Breast epithelium (tissue), 4 donors: ENCODE measurements at regions not wholly inside any gene's neighbourhood (a gene's known extent, or its start where the extent isn't known, plus 50 kb on each side); places are given as distances from the start of the nearest gene placed in this dataset.

Source experiments
- DNase-seq, 2 donors: peaks; one replicate each; pipeline ENCODE4 v3.0.0-alpha.2; 2019; ENCODE audit warnings: low spot score in 2 of 2
- H3K27ac ChIP-seq, 2 donors: fragments of 200-600 bp; sonication (generic) in 1 of 2; one replicate each; pipeline ENCODE4 v1.5.1; 2016 to 2019; ENCODE audit warnings: mild to moderate bottlenecking in 1 of 2
- H3K27me3 ChIP-seq, 2 donors: fragments of 200-600 bp; sonication (generic) in 1 of 2; one replicate each; pipeline versions ENCODE4 v1.5.1 to v1.6.0; 2017 to 2019; ENCODE audit warnings: control low read depth in 1 of 2, mild to moderate bottlenecking in 1 of 2
- H3K36me3 ChIP-seq: fragments of 200-600 bp; one replicate; pipeline ENCODE4 v1.5.1; 2019
- H3K4me1 ChIP-seq, 2 donors: fragments of 200-600 bp; sonication (generic); one replicate each; pipeline ENCODE4 v1.5.1; 2016 to 2019; ENCODE audit warnings: control low read depth in 1 of 2
- H3K4me3 ChIP-seq, 3 donors: fragments of 200-600 bp; sonication (generic); 1 replicate in 2 of 3; 2 replicates in 1 of 3; pipeline ENCODE4 v1.5.1; 2016 to 2019; ENCODE audit warnings: mild to moderate bottlenecking in 3 of 3, moderate library complexity in 2 of 3
- H3K9me3 ChIP-seq, 2 donors: fragments of 200-600 bp; sonication (generic) in 1 of 2; one replicate each; pipeline ENCODE4 v1.5.1; 2016 to 2019; ENCODE audit warnings: control low read depth in 1 of 2
- CTCF ChIP-seq, 3 donors: fragments of 450-650 bp; IDR thresholded peaks; one replicate each; pipeline ENCODE4 v1.5.1; 2016 to 2017; ENCODE audit warnings: antibody characterized with exemption in 3 of 3, mild to moderate bottlenecking in 3 of 3, moderate library complexity in 3 of 3
- POLR2A ChIP-seq: fragments of 450-650 bp; IDR thresholded peaks from one replicate; pipeline ENCODE4 v1.6.1; 2016; ENCODE audit warnings: antibody characterized with exemption, mild to moderate bottlenecking, moderate library complexity
- POLR2AphosphoS5 ChIP-seq, 3 donors: sonication (generic); formaldehyde crosslinking; IDR thresholded peaks; one replicate each; pipeline ENCODE4 v1.6.1; 2017; ENCODE audit warnings: antibody characterized with exemption in 3 of 3
- intact Hi-C: fragments of 100-400 bp; cut with DNase I; formaldehyde crosslinking; loops from one replicate; pipeline ENCODE4 v1.15.1; 2023; ENCODE audit warnings: low total_unique reads

GRCh38 chr5:66407765-66408164, 188.4 kb upstream of the MAST4 start:
- DNase-seq, result no peak
- Histone ChIP-seq H3K4me3 (no peak overlapping the region), H3K9me3 (peaks cover 0 to 7% of the 10 kb centered on the region in 2 donors), H3K27ac (no peak overlapping the region), H3K36me3 (no peaks in the 10 kb centered on the region), H3K4me1 (no peaks in the 10 kb centered on the region), H3K27me3 (no peaks in the 10 kb centered on the region)
- intact Hi-C loops, result no loop called here
- TF ChIP-seq POLR2A (no peak), CTCF (IDR thresholded peaks at IDR 0.05) (no peak), POLR2AphosphoS5 (IDR thresholded peaks at IDR 0.05) (no peak)

- Histone ChIP-seq H3K9me3 (peaks cover 0 to 7% of the 10 kb centered on the region in 2 donors), H3K27me3 (no peaks in the 10 kb centered on the region), H3K4me1 (no peaks in the 10 kb centered on the region), H3K27ac (no peak overlapping the region), H3K36me3 (no peaks in the 10 kb centered on the region), H3K4me3 (no peak overlapping the region)
- TF ChIP-seq CTCF (IDR thresholded peaks at IDR 0.05) (no peak), POLR2A (no peak), POLR2AphosphoS5 (IDR thresholded peaks at IDR 0.05) (no peak)
- no peak for DNase-seq
- intact Hi-C loops, result no loop called here
Measured at GRCh38 chr5:66408576-66408975, 187.6 kb upstream of the MAST4 start.

GRCh38 chr5:66410122-66410521, 186.1 kb upstream of the MAST4 start:
- intact Hi-C loops, result no loop called here
- TF ChIP-seq CTCF (IDR thresholded peaks at IDR 0.05), result no peak
- no peak overlapping the region for H3K4me3 ChIP-seq
- no peaks in the 10 kb centered on the region for H3K27me3 ChIP-seq
- H3K9me3 ChIP-seq, result peaks cover 0 to 7% of the 10 kb centered on the region in 2 donors
- H3K27ac ChIP-seq, result no peak overlapping the region
- H3K36me3 ChIP-seq, result no peaks in the 10 kb centered on the region
- no peaks in the 10 kb centered on the region for H3K4me1 ChIP-seq
- DNase-seq, result no peak

GRCh38 chr5:66411701-66412100, 184.5 kb upstream of the MAST4 start:
- Histone ChIP-seq H3K36me3 (no peaks in the 10 kb centered on the region), H3K27me3 (no peaks in the 10 kb centered on the region), H3K27ac (no peak overlapping the region), H3K9me3 (peaks cover 0 to 7% of the 10 kb centered on the region in 2 donors), H3K4me3 (no peak overlapping the region), H3K4me1 (no peaks in the 10 kb centered on the region)
- intact Hi-C loops, result no loop called here
- TF ChIP-seq POLR2A (no peak), POLR2AphosphoS5 (IDR thresholded peaks at IDR 0.05) (no peak), CTCF (IDR thresholded peaks at IDR 0.05) (no peak)
- DNase-seq, result no peak

- no peaks in the 10 kb centered on the region for H3K36me3 ChIP-seq
- intact Hi-C loops, result no loop called here
- DNase-seq, result no peak
Measured at GRCh38 chr5:66413931-66414330, 182.3 kb upstream of the MAST4 start.

More at GRCh38 chr5:66413931-66414330, 182.3 kb upstream of the MAST4 start:
- H3K4me1 ChIP-seq, result no peaks in the 10 kb centered on the region
- peaks cover 0 to 7% of the 10 kb centered on the region in 2 donors for H3K9me3 ChIP-seq
- H3K27me3 ChIP-seq, result no peaks in the 10 kb centered on the region
- H3K27ac ChIP-seq, result no peak overlapping the region
- H3K4me3 ChIP-seq, result no peak overlapping the region
- TF ChIP-seq CTCF (IDR thresholded peaks at IDR 0.05) (no peak), POLR2A (no peak), POLR2AphosphoS5 (IDR thresholded peaks at IDR 0.05) (no peak)
